ENCODE measurements at regions not wholly inside any gene's neighbourhood (a gene's known extent, or its start where the extent isn't known, plus 50 kb on each side); places are given as distances from the start of the nearest gene placed in this dataset.

DNA sequence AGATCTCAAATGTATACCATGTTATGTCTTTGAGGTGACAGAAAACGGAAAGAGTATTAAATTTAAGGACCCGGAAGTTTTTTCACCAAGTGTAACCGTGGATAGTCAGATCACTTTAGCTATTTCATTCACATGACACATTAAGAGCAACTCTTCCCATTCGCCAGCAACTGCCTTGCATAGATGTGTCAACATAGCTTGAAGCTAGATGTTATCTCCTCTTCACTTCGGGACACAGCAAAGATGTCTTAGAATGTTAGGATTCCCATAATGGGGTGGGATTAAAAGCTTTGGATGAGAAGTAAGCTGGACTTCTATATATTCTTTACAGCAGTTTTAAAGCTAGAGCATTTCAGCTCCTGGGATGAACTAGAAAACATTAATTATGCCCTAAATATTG, 1135.9 kb upstream of the PCDH20 start:
- Mint-ChIP-seq H3K36me3 (ENCODE audit: low read depth) (no peaks in the 10 kb centered on the region), H3K27me3 (no peaks in the 10 kb centered on the region), H3K4me1 (no peaks in the 10 kb centered on the region), H3K9me3 (peaks cover 12% of the 10 kb centered on the region), H3K4me3 (no peak overlapping the region), H3K27ac (no peak overlapping the region)
- ATAC-seq = no peak
- no peak for DNase-seq

DNA sequence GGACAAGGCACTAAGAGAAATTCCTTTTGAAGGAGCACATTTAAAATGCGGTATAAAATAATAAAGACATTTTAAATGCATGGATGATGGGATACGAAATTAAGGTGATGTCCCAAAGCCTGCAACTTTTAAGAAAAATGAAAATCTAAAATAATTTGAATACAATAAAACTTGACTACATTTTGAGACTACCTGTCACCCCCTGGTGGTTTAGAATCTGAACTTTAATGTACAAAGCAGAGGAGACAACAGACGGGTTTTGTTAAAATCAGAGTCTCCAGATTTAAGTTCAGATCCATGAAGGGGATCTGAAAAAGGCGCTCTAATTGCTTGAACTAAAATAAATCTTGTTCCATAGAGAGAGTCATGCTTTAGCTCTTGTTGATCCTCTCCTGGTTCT, 1129.3 kb upstream of the PCDH20 start:
- H3K9me3 Mint-ChIP-seq = no peaks in the 10 kb centered on the region
- H3K4me1 Mint-ChIP-seq = no peaks in the 10 kb centered on the region
- ATAC-seq = no peak

DNA sequence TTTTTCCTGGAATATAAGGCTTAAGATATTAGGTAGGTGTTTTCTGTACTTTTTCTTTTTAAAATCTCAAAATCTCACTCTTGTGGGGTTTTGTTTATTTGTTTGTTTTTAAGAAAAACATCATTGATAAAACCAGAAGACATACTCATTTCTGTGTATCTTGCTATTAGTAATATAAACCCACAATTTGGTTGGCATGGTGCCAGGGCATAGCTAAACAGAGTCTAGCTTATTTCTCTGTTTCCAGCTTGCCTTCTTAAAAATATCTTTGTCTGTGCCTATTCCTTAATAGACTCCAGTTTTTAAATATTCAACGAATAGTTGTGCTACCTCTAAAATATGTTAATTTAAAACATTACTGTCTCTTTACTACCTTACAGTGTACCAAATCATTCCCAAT, 1121.9 kb upstream of the PCDH20 start:
- Mint-ChIP-seq H3K36me3 (ENCODE audit: low read depth) (no peaks in the 10 kb centered on the region), H3K27me3 (no peaks in the 10 kb centered on the region), H3K9me3 (peaks cover 9% of the 10 kb centered on the region), H3K4me1 (no peaks in the 10 kb centered on the region), H3K27ac (no peak overlapping the region), H3K4me3 (no peak overlapping the region)
- no peak for ATAC-seq
- DNase-seq = no peak

More for the DNA sequence above, 1129.3 kb upstream of the PCDH20 start:
- Mint-ChIP-seq H3K36me3 (ENCODE audit: low read depth) (no peaks in the 10 kb centered on the region), H3K27me3 (no peaks in the 10 kb centered on the region), H3K27ac (no peak overlapping the region), H3K4me3 (no peak overlapping the region)
- DNase-seq = no peak

DNA sequence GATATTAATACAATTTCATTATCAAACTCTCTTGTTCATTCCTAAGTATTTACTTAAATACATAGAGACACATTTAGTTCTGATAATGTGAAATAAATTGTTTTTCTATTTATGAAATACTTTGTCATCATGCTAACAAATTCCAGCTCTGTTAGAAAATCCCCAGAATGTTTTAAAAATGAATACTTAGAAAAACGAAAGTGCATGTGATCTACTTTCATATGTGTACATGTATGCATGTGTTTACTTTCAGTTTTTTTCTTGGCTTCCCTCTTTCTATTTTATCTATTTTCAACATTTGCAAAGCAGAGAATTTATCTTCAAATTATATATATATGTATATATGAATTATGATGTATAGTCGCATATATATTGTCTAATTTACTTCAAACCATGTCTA, 1110.0 kb upstream of the PCDH20 start:
- Mint-ChIP-seq H3K9me3 (no peaks in the 10 kb centered on the region), H3K27ac (no peak overlapping the region), H3K4me1 (no peaks in the 10 kb centered on the region), H3K27me3 (no peaks in the 10 kb centered on the region), H3K36me3 (ENCODE audit: low read depth) (no peaks in the 10 kb centered on the region), H3K4me3 (no peak overlapping the region)
- DNase-seq (no peak), ATAC-seq (no peak)

DNA sequence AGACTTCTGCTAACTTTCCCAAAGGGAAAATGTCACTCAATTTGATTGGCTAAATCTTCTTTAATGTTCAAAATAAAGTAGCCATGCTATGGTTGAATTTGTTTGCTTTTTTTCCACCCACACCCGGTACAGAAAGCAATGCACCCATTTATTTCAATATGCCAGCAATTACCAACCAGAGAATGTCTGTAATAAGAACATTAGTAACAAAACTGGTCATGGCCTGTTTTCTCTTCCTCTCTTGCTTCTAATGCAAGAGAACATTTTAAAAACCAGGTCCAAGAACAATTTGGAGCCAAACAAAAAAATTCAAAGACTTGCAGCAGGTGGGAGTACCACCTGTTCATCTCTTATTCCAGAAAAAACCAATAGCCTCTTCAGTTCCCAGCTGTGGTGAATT, 1108.8 kb upstream of the PCDH20 start:
- Mint-ChIP-seq H3K4me1 (no peaks in the 10 kb centered on the region), H3K27ac (no peak overlapping the region), H3K4me3 (no peak overlapping the region), H3K36me3 (ENCODE audit: low read depth) (no peaks in the 10 kb centered on the region), H3K9me3 (no peaks in the 10 kb centered on the region), H3K27me3 (no peaks in the 10 kb centered on the region)
- ATAC-seq (no peak), DNase-seq (no peak)

DNA sequence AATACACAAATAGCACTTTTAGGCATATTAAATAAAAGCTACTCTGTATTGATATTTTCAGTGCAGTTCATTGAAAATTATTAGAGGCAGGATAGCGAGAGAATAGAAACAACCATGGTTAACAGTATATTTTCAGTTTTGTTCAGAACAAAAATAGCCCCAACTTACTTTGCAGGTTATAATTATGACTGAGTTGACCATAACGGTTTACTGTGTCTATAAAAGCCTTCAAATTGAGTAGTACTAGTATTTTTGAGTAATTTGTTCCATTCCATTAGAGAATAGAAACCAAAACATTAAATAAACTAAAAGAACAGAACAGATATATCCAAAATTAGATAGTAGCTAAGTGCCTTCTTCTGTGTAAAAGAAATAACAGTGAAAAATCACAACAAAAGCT, 1108.4 kb upstream of the PCDH20 start:
- Mint-ChIP-seq H3K4me3 (no peak overlapping the region), H3K4me1 (no peaks in the 10 kb centered on the region), H3K27ac (no peak overlapping the region), H3K27me3 (no peaks in the 10 kb centered on the region), H3K36me3 (ENCODE audit: low read depth) (no peaks in the 10 kb centered on the region), H3K9me3 (no peaks in the 10 kb centered on the region)
- ATAC-seq (no peak), DNase-seq (no peak)

GRCh38 chr13:62512194-62513141, 1096.8 kb upstream of the PCDH20 start:
- no peaks in the 10 kb centered on the region for H3K4me1 Mint-ChIP-seq
- H3K4me3 Mint-ChIP-seq = no peak overlapping the region
- H3K36me3 Mint-ChIP-seq (ENCODE audit: low read depth) = no peaks in the 10 kb centered on the region
- H3K27ac Mint-ChIP-seq = no peak overlapping the region
- DNase-seq = peak; percentile 5
- H3K27me3 Mint-ChIP-seq = no peaks in the 10 kb centered on the region
- H3K9me3 Mint-ChIP-seq = no peaks in the 10 kb centered on the region
- ATAC-seq = peak; percentile 66

DNA sequence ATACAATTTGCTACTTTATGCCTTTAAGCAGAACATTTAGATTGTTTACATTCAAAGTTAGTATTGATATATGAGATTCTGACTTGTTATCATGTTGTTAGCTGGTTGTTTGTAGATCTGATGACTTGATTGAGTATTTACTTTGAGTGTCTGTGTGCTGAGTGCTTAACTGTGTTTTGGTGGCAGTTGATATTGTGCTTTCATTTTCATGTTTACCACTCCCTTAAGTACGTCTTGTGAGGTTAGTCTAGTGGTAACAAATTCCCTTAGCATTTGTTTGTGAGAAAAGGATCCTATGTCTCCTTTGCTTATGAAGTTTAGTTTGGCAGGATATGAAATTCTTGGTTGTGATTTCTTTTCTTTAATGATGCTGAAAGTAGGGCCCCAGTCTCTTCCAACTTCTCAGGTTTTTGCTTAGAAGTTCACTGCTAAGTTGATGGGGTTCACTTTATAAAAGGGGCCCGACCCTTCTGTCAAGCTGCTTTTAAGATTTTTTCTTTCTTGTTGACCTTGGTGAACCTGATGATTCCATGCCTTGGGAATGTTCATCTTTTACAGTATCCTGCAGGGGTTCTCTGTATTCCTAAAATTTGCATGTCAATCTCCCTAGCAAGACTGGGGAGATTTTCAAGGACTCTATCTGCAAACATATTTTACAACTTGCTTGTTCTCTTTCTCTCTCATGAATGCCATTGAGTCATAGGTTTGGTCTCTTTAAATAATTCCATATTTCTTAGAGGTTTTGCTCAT, 1095.4 kb upstream of the PCDH20 start:
- no peaks in the 10 kb centered on the region for H3K4me1 Mint-ChIP-seq
- ATAC-seq = no peak

GRCh38 chr13:62502588-62502987, 1086.9 kb upstream of the PCDH20 start:
- H3K4me1 Mint-ChIP-seq = no peaks in the 10 kb centered on the region
- H3K27ac Mint-ChIP-seq = no peak overlapping the region
- H3K36me3 Mint-ChIP-seq (ENCODE audit: low read depth) = no peaks in the 10 kb centered on the region
- no peaks in the 10 kb centered on the region for H3K9me3 Mint-ChIP-seq
- DNase-seq (no peak), ATAC-seq (no peak)
- H3K27me3 Mint-ChIP-seq = no peaks in the 10 kb centered on the region
- no peak overlapping the region for H3K4me3 Mint-ChIP-seq

More for the DNA sequence above, 1095.4 kb upstream of the PCDH20 start:
- Mint-ChIP-seq H3K27ac (no peak overlapping the region), H3K9me3 (no peaks in the 10 kb centered on the region), H3K4me3 (no peak overlapping the region), H3K27me3 (no peaks in the 10 kb centered on the region), H3K36me3 (ENCODE audit: low read depth) (no peaks in the 10 kb centered on the region)
- no peak for DNase-seq

GRCh38 chr13:62489731-62490130, 1074.1 kb upstream of the PCDH20 start:
- Mint-ChIP-seq H3K27me3 (no peaks in the 10 kb centered on the region), H3K36me3 (ENCODE audit: low read depth) (no peaks in the 10 kb centered on the region), H3K9me3 (peaks cover 6% of the 10 kb centered on the region), H3K4me1 (no peaks in the 10 kb centered on the region), H3K4me3 (no peak overlapping the region), H3K27ac (no peak overlapping the region)
- DNase-seq = no peak
- no peak for ATAC-seq

DNA sequence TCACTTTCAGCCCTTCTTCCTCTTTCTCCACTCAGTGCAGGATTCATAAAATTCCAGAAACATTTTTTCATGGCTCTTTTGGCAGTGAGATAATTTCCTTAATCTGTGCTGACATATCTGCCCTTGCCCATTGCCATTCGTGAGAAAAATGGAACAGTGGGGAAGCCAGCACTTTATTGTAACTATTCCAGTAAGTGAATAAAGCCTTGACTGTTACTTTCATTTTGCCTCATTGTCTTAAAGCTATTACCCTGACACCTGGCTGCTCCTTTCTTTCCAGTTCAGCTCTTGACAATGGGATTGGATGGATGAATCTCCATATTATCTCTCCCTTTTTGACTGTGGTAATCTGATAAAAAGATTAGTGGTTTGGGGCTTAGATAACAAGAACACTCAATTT, 1068.1 kb upstream of the PCDH20 start:
- ATAC-seq (no peak), DNase-seq (no peak)
- peaks cover 5% of the 10 kb centered on the region for H3K9me3 Mint-ChIP-seq
- H3K36me3 Mint-ChIP-seq (ENCODE audit: low read depth) = no peaks in the 10 kb centered on the region
- H3K27ac Mint-ChIP-seq = no peak overlapping the region
- H3K4me1 Mint-ChIP-seq = no peaks in the 10 kb centered on the region
- no peaks in the 10 kb centered on the region for H3K27me3 Mint-ChIP-seq
- H3K4me3 Mint-ChIP-seq = no peak overlapping the region

- no peak for ATAC-seq
- peaks cover 11% of the 10 kb centered on the region for H3K9me3 Mint-ChIP-seq
- no peak overlapping the region for H3K27ac Mint-ChIP-seq
- no peaks in the 10 kb centered on the region for H3K27me3 Mint-ChIP-seq
- no peak for DNase-seq
- no peak overlapping the region for H3K4me3 Mint-ChIP-seq
- no peaks in the 10 kb centered on the region for H3K4me1 Mint-ChIP-seq
- H3K36me3 Mint-ChIP-seq (ENCODE audit: low read depth) = no peaks in the 10 kb centered on the region
These were observed 1066.7 kb upstream of the PCDH20 start for GRCh38 chr13:62482351-62482750.

- Mint-ChIP-seq H3K27me3 (no peaks in the 10 kb centered on the region), H3K36me3 (ENCODE audit: low read depth) (no peaks in the 10 kb centered on the region), H3K4me1 (no peaks in the 10 kb centered on the region), H3K27ac (no peak overlapping the region), H3K9me3 (peaks cover 15% of the 10 kb centered on the region), H3K4me3 (no peak overlapping the region)
- no peak for ATAC-seq
- no peak for DNase-seq
These were observed 1058.2 kb upstream of the PCDH20 start for GRCh38 chr13:62473944-62474237.

GRCh38 chr13:62473190-62473943, 1057.7 kb upstream of the PCDH20 start:
- no peaks in the 10 kb centered on the region for H3K4me1 Mint-ChIP-seq
- H3K36me3 Mint-ChIP-seq (ENCODE audit: low read depth) = no peaks in the 10 kb centered on the region
- no peak overlapping the region for H3K27ac Mint-ChIP-seq
- no peak for ATAC-seq
- no peak for DNase-seq
- no peaks in the 10 kb centered on the region for H3K27me3 Mint-ChIP-seq
- peaks cover 15% of the 10 kb centered on the region for H3K9me3 Mint-ChIP-seq
- no peak overlapping the region for H3K4me3 Mint-ChIP-seq

DNA sequence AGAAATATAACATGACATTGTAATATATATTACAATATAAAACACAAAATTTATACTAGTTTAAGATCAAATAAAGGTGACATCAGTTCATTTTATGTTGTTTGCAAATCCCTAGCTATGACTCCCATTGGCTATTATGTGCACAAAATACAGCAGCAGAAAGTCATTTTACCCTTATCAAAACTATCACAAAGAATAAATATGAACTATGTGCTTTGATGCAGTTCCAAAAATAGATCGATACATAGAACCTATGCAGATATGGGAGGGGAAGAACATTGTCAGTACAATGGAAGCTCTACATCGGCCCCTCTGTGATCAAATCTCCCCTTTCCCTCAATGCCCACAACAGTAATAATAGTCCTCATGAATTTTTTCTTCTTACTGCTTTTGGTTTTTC, 1038.1 kb upstream of the PCDH20 start:
- Mint-ChIP-seq H3K4me3 (no peak overlapping the region), H3K4me1 (no peaks in the 10 kb centered on the region), H3K9me3 (no peaks in the 10 kb centered on the region), H3K27me3 (no peaks in the 10 kb centered on the region), H3K36me3 (ENCODE audit: low read depth) (no peaks in the 10 kb centered on the region), H3K27ac (no peak overlapping the region)
- ATAC-seq (no peak), DNase-seq (no peak)
